ENCODE measurements at regions not wholly inside any gene's neighbourhood (a gene's known extent, or its start where the extent isn't known, plus 50 kb on each side); places are given as distances from the start of the nearest gene placed in this dataset.

DNA sequence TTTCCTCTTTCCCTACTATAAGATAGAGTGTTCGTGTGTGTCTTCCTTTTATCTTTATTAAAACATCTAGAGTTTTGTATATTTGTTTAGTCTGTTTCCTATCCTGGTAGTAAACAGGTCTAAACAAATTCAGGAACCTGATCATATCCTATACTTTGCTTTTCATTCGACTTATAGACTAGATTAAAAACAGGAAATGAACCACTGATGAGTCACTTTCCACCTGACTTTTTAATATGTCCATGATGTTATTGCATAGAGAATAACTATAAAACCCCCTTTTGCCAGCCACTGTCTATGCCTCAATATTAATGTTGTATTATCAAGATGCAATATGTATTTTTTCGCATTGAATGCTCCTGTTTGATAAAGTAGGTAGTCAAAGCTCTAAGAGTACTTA, 1794.0 kb downstream of the STIM2 start:
- peak; percentile 48 for DNase-seq (ENCODE audit: low read depth)
- TF ChIP-seq, protein P1, sequence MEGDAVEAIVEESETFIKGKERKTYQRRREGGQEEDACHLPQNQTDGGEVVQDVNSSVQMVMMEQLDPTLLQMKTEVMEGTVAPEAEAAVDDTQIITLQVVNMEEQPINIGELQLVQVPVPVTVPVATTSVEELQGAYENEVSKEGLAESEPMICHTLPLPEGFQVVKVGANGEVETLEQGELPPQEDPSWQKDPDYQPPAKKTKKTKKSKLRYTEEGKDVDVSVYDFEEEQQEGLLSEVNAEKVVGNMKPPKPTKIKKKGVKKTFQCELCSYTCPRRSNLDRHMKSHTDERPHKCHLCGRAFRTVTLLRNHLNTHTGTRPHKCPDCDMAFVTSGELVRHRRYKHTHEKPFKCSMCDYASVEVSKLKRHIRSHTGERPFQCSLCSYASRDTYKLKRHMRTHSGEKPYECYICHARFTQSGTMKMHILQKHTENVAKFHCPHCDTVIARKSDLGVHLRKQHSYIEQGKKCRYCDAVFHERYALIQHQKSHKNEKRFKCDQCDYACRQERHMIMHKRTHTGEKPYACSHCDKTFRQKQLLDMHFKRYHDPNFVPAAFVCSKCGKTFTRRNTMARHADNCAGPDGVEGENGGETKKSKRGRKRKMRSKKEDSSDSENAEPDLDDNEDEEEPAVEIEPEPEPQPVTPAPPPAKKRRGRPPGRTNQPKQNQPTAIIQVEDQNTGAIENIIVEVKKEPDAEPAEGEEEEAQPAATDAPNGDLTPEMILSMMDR (conservative IDR thresholded peaks at IDR 0.05; ENCODE audit: control insufficient read depth, insufficient read depth, low read depth, low read length), result no peak
- H3K4me3 ChIP-seq (ENCODE audit: control insufficient read depth, low read depth, low read length), result no peak overlapping the region

DNA sequence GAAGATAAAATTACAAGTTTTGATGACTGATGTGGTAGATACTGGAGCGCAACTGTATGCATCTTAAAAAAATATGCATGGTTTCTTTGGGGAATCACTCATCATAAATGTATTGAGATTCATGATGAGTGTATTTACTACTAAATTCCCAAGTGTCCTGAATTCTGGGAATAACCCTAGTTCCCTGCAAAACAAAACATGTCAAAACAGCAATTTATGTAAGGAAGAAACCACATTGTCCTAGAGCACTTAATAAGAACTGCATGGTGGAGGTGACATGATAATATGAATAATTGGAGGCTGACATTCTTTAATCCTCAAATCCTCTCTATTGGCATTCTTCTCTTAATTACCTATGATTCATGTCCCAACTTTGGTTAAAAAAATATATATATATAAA, 1804.7 kb downstream of the STIM2 start:
- H3K4me3 ChIP-seq (ENCODE audit: control insufficient read depth, low read depth, low read length), result no peak overlapping the region
- DNase-seq (ENCODE audit: low read depth), result peak; percentile 60
- TF ChIP-seq, protein P1 (conservative IDR thresholded peaks at IDR 0.05; ENCODE audit: control insufficient read depth, insufficient read depth, low read depth, low read length), result no peak

DNA sequence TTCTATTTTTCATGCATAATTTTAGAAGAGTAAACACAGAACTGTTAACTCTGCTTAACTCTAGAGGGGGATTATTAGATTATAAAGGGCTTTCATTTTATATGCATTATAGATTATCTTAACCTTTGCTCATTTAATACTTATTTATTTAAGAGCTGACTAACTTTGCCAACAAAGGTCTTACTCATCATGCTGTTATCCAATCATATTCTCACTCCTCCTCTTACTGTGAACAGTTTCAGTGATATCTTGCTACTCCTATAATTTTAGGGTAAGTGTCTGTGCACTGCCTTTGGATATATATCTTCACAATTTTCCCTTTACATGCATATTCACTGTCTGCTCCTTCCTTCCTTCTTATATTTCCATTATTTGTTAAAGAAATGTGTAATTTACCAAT, 1814.9 kb downstream of the STIM2 start:
- peak; percentile 66 for DNase-seq (ENCODE audit: low read depth)
- no peak overlapping the region for H3K4me3 ChIP-seq (ENCODE audit: control insufficient read depth, low read depth, low read length)
- TF ChIP-seq, protein P1 (conservative IDR thresholded peaks at IDR 0.05; ENCODE audit: control insufficient read depth, insufficient read depth, low read depth, low read length), result no peak

DNA sequence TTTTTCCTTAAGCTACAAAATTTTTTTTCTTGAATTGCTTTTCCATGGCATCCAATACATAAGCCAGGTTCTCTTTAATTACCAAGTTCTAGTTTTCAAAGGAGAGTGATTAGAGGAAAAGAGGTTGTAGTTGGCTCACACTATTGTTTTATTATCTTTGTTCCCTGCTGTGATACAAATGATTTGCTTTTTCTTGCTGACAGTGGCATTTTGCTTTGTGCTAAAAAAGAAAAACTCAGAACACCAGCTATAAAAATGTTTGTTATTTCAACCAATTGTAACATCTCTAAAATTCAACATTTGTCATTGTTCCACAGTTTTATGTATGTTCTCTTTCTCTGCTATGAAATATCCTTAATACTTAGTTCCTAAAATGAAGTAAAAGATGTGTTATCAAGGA, 1817.2 kb downstream of the STIM2 start:
- no peak for DNase-seq (ENCODE audit: low read depth)
- H3K4me3 ChIP-seq (ENCODE audit: control insufficient read depth, low read depth, low read length), result no peak overlapping the region
- TF ChIP-seq, protein P1 (conservative IDR thresholded peaks at IDR 0.05; ENCODE audit: control insufficient read depth, insufficient read depth, low read depth, low read length), result no peak

DNA sequence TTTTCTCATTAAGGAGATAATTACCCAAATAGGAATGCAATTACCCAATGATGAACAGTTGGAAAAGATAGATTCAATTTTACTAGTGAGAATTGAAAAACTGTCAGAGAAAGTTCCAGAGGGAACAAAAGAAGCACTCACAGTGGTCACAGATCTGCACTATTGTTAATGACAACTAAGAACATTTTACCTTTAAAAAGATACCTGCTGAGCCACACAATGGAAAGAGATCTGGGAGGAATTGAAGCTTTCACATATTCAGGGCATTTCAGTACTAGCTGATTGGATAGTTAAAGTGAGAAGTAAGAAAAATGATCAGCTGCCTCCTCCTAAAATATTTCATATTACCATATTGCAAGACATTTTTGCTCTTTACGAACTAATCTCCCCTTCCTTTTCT, 1822.2 kb downstream of the STIM2 start:
- DNase-seq (ENCODE audit: low read depth), result no peak
- H3K4me3 ChIP-seq (ENCODE audit: control insufficient read depth, low read depth, low read length), result no peak overlapping the region
- TF ChIP-seq, protein P1 (conservative IDR thresholded peaks at IDR 0.05; ENCODE audit: control insufficient read depth, insufficient read depth, low read depth, low read length), result no peak

DNA sequence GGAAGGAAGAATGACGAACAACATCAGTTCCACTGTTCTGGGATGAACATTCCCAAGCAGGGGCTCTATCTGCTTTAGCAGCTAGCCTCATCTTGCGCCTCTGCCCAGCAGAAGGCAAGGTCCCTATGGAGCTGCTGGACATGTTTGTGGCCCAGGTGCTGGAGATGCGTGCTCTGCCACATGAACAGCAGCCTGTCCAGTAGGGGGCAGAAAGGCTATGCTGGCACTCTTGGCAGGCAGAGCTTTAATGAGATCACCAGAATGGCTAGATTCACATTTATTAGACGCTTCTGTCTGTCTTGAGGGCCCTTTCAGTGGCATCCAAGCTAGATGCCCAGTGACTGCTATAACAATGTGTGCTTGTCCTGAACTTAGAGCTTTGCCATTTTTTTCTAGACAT, 1826.0 kb downstream of the STIM2 start:
- H3K4me3 ChIP-seq (ENCODE audit: control insufficient read depth, low read depth, low read length), result no peak overlapping the region
- DNase-seq (ENCODE audit: low read depth), result peak; percentile 53
- TF ChIP-seq, protein P1 (conservative IDR thresholded peaks at IDR 0.05; ENCODE audit: control insufficient read depth, insufficient read depth, low read depth, low read length), result peak; percentile 63

DNA sequence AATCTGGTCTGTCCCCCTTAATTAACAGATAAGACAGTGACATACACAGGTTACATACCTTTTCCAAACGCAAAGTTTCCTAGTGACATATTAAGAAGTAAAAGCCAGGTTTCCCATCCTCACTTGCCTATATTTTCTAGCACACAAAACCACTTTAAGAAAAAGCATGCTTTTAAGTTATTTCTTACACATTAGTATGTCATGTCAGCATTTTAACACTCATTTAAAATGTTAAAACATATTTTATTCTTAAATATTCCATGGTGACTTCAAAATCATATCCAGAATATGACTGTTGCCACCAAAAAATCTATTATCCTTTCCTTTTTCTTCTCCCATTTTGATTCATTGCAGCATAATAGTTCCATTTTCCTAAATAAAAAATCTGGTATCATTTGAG, 1830.2 kb downstream of the STIM2 start:
- TF ChIP-seq, protein P1 (conservative IDR thresholded peaks at IDR 0.05; ENCODE audit: control insufficient read depth, insufficient read depth, low read depth, low read length), result no peak
- H3K4me3 ChIP-seq (ENCODE audit: control insufficient read depth, low read depth, low read length), result no peak overlapping the region
- no peak for DNase-seq (ENCODE audit: low read depth)

Measured in fibroblast of mammary gland (primary cell).